IMR-90 (cell line): ENCODE measurements at regions not wholly inside any gene's neighbourhood (a gene's known extent, or its start where the extent isn't known, plus 50 kb on each side); places are given as distances from the start of the nearest gene placed in this dataset.
A peak's percentile ranks its signal among the peaks of the same experiment; 100 is the strongest.
"Not testable (repeated sequence)": the region's sequence is repeated elsewhere in the genome, so short reads cannot be mapped to it uniquely, and the experiment has no call there.

Experiments
- ATAC-seq: fragments of 200-7000 bp; cut with Tn5 transposase; 2 replicates; pipeline ENCODE4 v1.9.1; 2020; ENCODE audit warnings: low read depth, mild to moderate bottlenecking, moderate library complexity
- BruUV-seq: library from RNA; stranded (reverse); fragments of 400-500 nt; replicated peaks from 2 replicates; lab custom pipeline; 2021; lab: Mats Ljungman, UMichigan
- CTCF ChIA-PET: fragments of 300-600 bp; formaldehyde crosslinking; extraction: SDS; loops from one replicate; lab custom pipeline; 2021; ENCODE audit warnings: antibody characterized with exemption; lab: Yijun Ruan, JAX
- POLR2A ChIA-PET: fragments of 300-600 bp; sonication (Branson Sonifier 250); formaldehyde crosslinking; loops from one replicate; lab custom pipeline; 2022; ENCODE audit warnings: antibody characterized with exemption; ENCODE audit not compliant: unreplicated experiment; lab: Charles Lee
- DNase-seq: peaks from one replicate; pipeline ENCODE4 v3.0.0; 2013
- H2AFZ ChIP-seq: replicated peaks from 2 replicates; pipeline ENCODE3; 2013; ENCODE audit warnings: low read length, mild to moderate bottlenecking; ENCODE audit not compliant: poor library complexity
- H2AK5ac ChIP-seq: 2 replicates; pipeline ENCODE4 v1.6.1; 2013; ENCODE audit warnings: low read depth, low read length, inconsistent platforms
- H2AK9ac ChIP-seq: replicated peaks from 2 replicates; pipeline ENCODE3; 2013; ENCODE audit warnings: mild to moderate bottlenecking, low read depth, low read length, moderate library complexity; ENCODE audit not compliant: poor library complexity
- H2BK120ac ChIP-seq: 2 replicates; pipeline ENCODE4 v1.6.1; 2013; ENCODE audit warnings: low read depth, low read length, inconsistent platforms
- H2BK15ac ChIP-seq: 3 replicates; pipeline ENCODE4 v1.6.1; 2013; ENCODE audit warnings: low read depth, low read length, inconsistent platforms
- H2BK20ac ChIP-seq: 2 replicates; pipeline ENCODE4 v1.6.1; 2013; ENCODE audit warnings: low read depth, mild to moderate bottlenecking, inconsistent platforms, low read length, moderate library complexity
- H2BK5ac ChIP-seq: 2 replicates; pipeline ENCODE4 v1.6.1; 2013; ENCODE audit warnings: mild to moderate bottlenecking, low read depth, low read length, inconsistent platforms; ENCODE audit not compliant: poor library complexity, severe bottlenecking
- H3K14ac ChIP-seq: replicated peaks from 2 replicates; pipeline ENCODE4 v1.6.1; 2013; ENCODE audit warnings: low read depth, low read length, inconsistent platforms
- H3K18ac ChIP-seq: 2 replicates; pipeline ENCODE4 v1.6.1; 2013; ENCODE audit warnings: low read depth, low read length, control low read depth
- H3K23ac ChIP-seq: 2 replicates; pipeline ENCODE4 v1.6.1; 2013; ENCODE audit warnings: low read depth, low read length, inconsistent platforms
- H3K27ac ChIP-seq: 2 replicates; pipeline ENCODE4 v1.5.1; 2013; ENCODE audit warnings: mild to moderate bottlenecking, control low read depth, low read length; ENCODE audit not compliant: insufficient read depth
- H3K27me3 ChIP-seq: 2 replicates; pipeline ENCODE4 v1.6.1; 2013; ENCODE audit warnings: low read length; ENCODE audit not compliant: control insufficient read depth, insufficient read depth
- H3K36me3 ChIP-seq: 2 replicates; pipeline ENCODE4 v1.6.1; 2013; ENCODE audit warnings: low read length, mixed read lengths; ENCODE audit not compliant: control insufficient read depth, insufficient read depth
- H3K4ac ChIP-seq: 2 replicates; pipeline ENCODE4 v1.6.1; 2013; ENCODE audit warnings: low read depth, low read length, inconsistent platforms
- H3K4me1 ChIP-seq: 2 replicates; pipeline ENCODE4 v1.6.1; 2013; ENCODE audit warnings: low read length, mixed read lengths; ENCODE audit not compliant: control insufficient read depth, insufficient read depth
- H3K4me2 ChIP-seq: 2 replicates; pipeline ENCODE4 v1.6.1; 2013; ENCODE audit warnings: low read depth, mild to moderate bottlenecking, control low read depth, low read length, moderate library complexity
- H3K4me3 ChIP-seq: 2 replicates; pipeline ENCODE4 v1.5.1; 2013; ENCODE audit warnings: low read depth, mild to moderate bottlenecking, control low read depth, low read length, moderate library complexity; ENCODE audit not compliant: insufficient read depth
- H3K56ac ChIP-seq: 2 replicates; pipeline ENCODE4 v1.6.1; 2013; ENCODE audit warnings: low read length, inconsistent platforms; ENCODE audit not compliant: insufficient read depth; ENCODE audit errors: extremely low read depth
- H3K79me1 ChIP-seq, 2 experiments: 2 replicates each; pipeline ENCODE4 v1.6.1; 2013; ENCODE audit warnings: low read length in 2 of 2, inconsistent platforms in 1 of 2, low read depth in 1 of 2
- H3K9ac ChIP-seq: 2 replicates; pipeline ENCODE4 v1.6.1; 2013; ENCODE audit warnings: low read depth, low read length, control low read depth
- H3K9me1 ChIP-seq: 2 replicates; pipeline ENCODE4 v1.6.1; 2013; ENCODE audit warnings: low read length, inconsistent platforms; ENCODE audit not compliant: insufficient read depth
- H3K9me3 ChIP-seq: 2 replicates; pipeline ENCODE4 v1.6.1; 2013; ENCODE audit warnings: low read length; ENCODE audit not compliant: control insufficient read depth, insufficient read depth
- H4K20me1 ChIP-seq: 2 replicates; pipeline ENCODE4 v1.6.1; 2013; ENCODE audit warnings: low read length, inconsistent platforms; ENCODE audit not compliant: insufficient read depth
- H4K5ac ChIP-seq: 2 replicates; pipeline ENCODE4 v1.6.1; 2013; ENCODE audit warnings: mild to moderate bottlenecking, low read depth, low read length, control low read depth
- H4K8ac ChIP-seq, 2 experiments: 2 replicates each; pipeline ENCODE4 v1.6.1; 2013; ENCODE audit warnings: low read depth in 2 of 2, low read length in 2 of 2, control low read depth in 1 of 2, inconsistent platforms in 1 of 2
- H4K91ac ChIP-seq: 2 replicates; pipeline ENCODE4 v1.6.1; 2013; ENCODE audit warnings: low read depth, low read length, inconsistent platforms; ENCODE audit not compliant: insufficient read depth
- CEBPB ChIP-seq: IDR thresholded peaks from 2 replicates; pipeline ENCODE4 v1.6.1; 2012; ENCODE audit warnings: low read depth, low read length, improper control_type of control experiment
- CHD1 ChIP-seq: IDR thresholded peaks from 2 replicates; pipeline ENCODE4 v1.6.1; 2012; ENCODE audit warnings: low read depth, low read length, improper control_type of control experiment
- WGBS, 2 experiments: methylation state at CpG; one replicate each; pipeline versions ENCODE4 v1.1.5 to v1.1.7; 2013; ENCODE audit warnings: missing lambda C conversion rate in 2 of 2; ENCODE audit not compliant: insufficient read length in 1 of 2; ENCODE audit errors: extremely low coverage in 2 of 2; 5-methylcytosine and 5-hydroxymethylcytosine counted together
- dilution Hi-C: fragments of 300-500 bp; cut with HindIII; formaldehyde crosslinking; loops from one replicate; pipeline ENCODE4 v1.14.3; 2018; ENCODE audit warnings: low sequenced_read_pairs; ENCODE audit not compliant: unreplicated experiment
- in situ Hi-C: fragments of 300-500 bp; cut with MboI; formaldehyde crosslinking; loops from 3 replicates; pipeline ENCODE4 v1.14.3; 2019; ENCODE audit warnings: low sequenced_read_pairs, inconsistent platforms, mixed read lengths
- intact Hi-C: fragments of 100-400 bp; cut with micrococcal nuclease; formaldehyde crosslinking; loops from 2 replicates; pipeline ENCODE4 v1.10.0; 2022

DNA sequence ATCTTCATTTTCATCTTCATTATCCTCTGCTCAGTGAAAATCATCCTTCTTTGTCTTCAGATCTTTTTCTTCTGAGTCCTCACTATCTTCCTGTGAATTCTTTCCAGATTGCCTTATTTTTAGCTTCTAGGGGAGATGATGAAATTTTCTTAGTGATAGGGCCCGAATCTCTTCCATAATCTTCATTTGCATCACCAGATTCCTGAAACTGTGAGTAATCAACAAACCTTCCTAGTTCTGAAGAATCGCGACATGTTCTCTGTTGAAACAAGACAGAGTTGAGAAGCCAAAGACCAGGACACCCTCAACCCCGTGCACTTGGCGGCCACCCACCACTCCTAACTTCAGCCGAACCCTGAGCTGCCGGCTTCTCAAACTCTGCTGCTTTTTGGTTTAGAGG, 92.8 kb upstream of the CDC42BPA start:
- no peak for TF ChIP-seq CHD1
- TF ChIP-seq CEBPB, result peak; percentile 20; the same call in 1 of the 2 replicates
- Histone ChIP-seq H3K56ac (no peak overlapping the region), H2AK9ac (no peak overlapping the region), H2BK15ac (no peak overlapping the region), H4K8ac (no peak overlapping the region), H3K23ac (no peak overlapping the region), H3K27ac (no peak overlapping the region), H4K91ac (no peak overlapping the region), H3K4ac (no peak overlapping the region), H2BK20ac (no peak overlapping the region), H3K9me1 (no peaks in the 10 kb centered on the region), H4K20me1 (no peaks in the 10 kb centered on the region), H3K4me1 (0 out of 2 replicates have a peak, but pooled peaks cover 1% of the 10 kb centered on the region), H2AFZ (no peak overlapping the region), H3K27me3 (peaks cover 3% of the 10 kb centered on the region), H3K36me3 (no peaks in the 10 kb centered on the region), H3K4me2 (no peak overlapping the region), H2BK5ac (no peak overlapping the region), H3K79me1 (no peaks in the 10 kb centered on the region), H2AK5ac (no peak overlapping the region), H3K14ac (no peak overlapping the region), H3K9ac (no peak overlapping the region), H4K5ac (no peak overlapping the region), H3K4me3 (no peak overlapping the region), H3K18ac (no peak overlapping the region), H3K9me3 (no peaks in the 10 kb centered on the region), H2BK120ac (no peak overlapping the region)
- WGBS, 2 experiments, result no CpG with 5 or more reads among the region's 7 CpGs
- CTCF ChIA-PET, result no interaction called here
- POLR2A ChIA-PET, result no interaction called here
- dilution Hi-C loops, result no loop called here
- DNase-seq (peak; percentile 24), ATAC-seq (no peak)
- intact Hi-C loops, result no loop called here
- in situ Hi-C loops, result no loop called here
- BruUV-seq, result no TSS peak

GRCh38 chr1:227406332-227406731, 88.0 kb upstream of the CDC42BPA start:
- H2BK20ac ChIP-seq, CTCF ChIA-PET, H3K4me2 ChIP-seq: not testable (repeated sequence)

More at GRCh38 chr1:227406332-227406731, 88.0 kb upstream of the CDC42BPA start:
- H3K9me1 ChIP-seq, H3K56ac ChIP-seq, H3K23ac ChIP-seq, H3K9me3 ChIP-seq, DNase-seq, intact Hi-C loops, ATAC-seq, H2AK9ac ChIP-seq, H3K4me3 ChIP-seq, H3K14ac ChIP-seq, in situ Hi-C loops, H3K27ac ChIP-seq, H3K4ac ChIP-seq, H4K91ac ChIP-seq, H2BK120ac ChIP-seq, H3K27me3 ChIP-seq, BruUV-seq, H3K79me1 ChIP-seq, H3K4me1 ChIP-seq, H4K8ac ChIP-seq, H4K20me1 ChIP-seq, dilution Hi-C loops, H3K9ac ChIP-seq, POLR2A ChIA-PET, H2AK5ac ChIP-seq, H2BK15ac ChIP-seq, H2BK5ac ChIP-seq, H2AFZ ChIP-seq, H3K18ac ChIP-seq, H4K5ac ChIP-seq, H3K36me3 ChIP-seq: not testable (repeated sequence)
